ENCODE measurements at regions not wholly inside any gene's neighbourhood (a gene's known extent, or its start where the extent isn't known, plus 50 kb on each side); places are given as distances from the start of the nearest gene placed in this dataset.

DNA sequence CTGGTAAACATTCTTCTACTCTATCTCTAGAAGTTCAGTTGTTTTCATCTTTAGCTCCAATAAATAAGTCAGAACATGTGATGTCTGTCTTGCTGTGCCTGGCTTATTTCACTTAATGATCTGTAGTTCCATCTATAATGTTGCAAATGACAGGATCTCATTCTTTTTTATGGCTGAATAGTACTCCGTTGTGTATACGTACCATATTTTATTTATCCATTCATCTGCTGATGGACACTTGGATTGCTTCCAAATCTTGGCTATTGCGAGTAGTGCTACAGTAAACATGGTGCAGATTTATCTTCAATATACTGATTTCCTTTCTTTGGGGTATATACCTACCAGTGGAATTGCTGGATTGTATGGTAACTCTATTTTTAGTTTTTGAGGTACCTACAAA, 124.4 kb downstream of the ZNF33B start:
- no peaks in the 10 kb centered on the region for H3K27me3 ChIP-seq (ENCODE audit: control insufficient read depth, extremely low read depth, insufficient read depth, low read length)
- no peaks in the 10 kb centered on the region for H3K4me1 ChIP-seq (ENCODE audit: control insufficient read depth, extremely low read depth, insufficient read depth, low read length)
- no peak overlapping the region for H3K4me3 ChIP-seq (ENCODE audit: control insufficient read depth in 2 of 3, extremely low read depth in 1 of 3, insufficient read depth in 2 of 3, low read depth in 1 of 3, low read length in 3 of 3)
- DNase-seq (ENCODE audit: low read depth, low spot score) (no peak), FAIRE-seq (no peak)
- no peaks in the 10 kb centered on the region for H4K20me1 ChIP-seq (ENCODE audit: control insufficient read depth, extremely low read depth, insufficient read depth, low read length)
- no peak overlapping the region for H3K9ac ChIP-seq (ENCODE audit: control insufficient read depth, extremely low read depth, insufficient read depth, low read length)
- no peaks in the 10 kb centered on the region for H3K79me2 ChIP-seq (ENCODE audit: control insufficient read depth, insufficient read depth, low read length)
- H3K27ac ChIP-seq (ENCODE audit: control insufficient read depth, insufficient read depth, low read length): no peak overlapping the region
- dilution Hi-C loops (cut with MboI; ENCODE audit: extremely low pct_ligation_motif_present, low sequenced_read_pairs): no loop called here
- H3K9me3 ChIP-seq (ENCODE audit: control insufficient read depth, low read depth, low read length): peaks cover 17% of the 10 kb centered on the region
- no peak overlapping the region for H2AFZ ChIP-seq (ENCODE audit: control insufficient read depth, low read length)
- TF ChIP-seq EZH2 (IDR thresholded peaks at IDR 0.05; ENCODE audit: low read length): no peak
- TF ChIP-seq, protein P1, sequence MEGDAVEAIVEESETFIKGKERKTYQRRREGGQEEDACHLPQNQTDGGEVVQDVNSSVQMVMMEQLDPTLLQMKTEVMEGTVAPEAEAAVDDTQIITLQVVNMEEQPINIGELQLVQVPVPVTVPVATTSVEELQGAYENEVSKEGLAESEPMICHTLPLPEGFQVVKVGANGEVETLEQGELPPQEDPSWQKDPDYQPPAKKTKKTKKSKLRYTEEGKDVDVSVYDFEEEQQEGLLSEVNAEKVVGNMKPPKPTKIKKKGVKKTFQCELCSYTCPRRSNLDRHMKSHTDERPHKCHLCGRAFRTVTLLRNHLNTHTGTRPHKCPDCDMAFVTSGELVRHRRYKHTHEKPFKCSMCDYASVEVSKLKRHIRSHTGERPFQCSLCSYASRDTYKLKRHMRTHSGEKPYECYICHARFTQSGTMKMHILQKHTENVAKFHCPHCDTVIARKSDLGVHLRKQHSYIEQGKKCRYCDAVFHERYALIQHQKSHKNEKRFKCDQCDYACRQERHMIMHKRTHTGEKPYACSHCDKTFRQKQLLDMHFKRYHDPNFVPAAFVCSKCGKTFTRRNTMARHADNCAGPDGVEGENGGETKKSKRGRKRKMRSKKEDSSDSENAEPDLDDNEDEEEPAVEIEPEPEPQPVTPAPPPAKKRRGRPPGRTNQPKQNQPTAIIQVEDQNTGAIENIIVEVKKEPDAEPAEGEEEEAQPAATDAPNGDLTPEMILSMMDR (optimal IDR thresholded peaks at IDR 0.05 in 1 of 3, IDR thresholded peaks at IDR 0.05 in 1 of 3, conservative IDR thresholded peaks at IDR 0.05 in 1 of 3; ENCODE audit: extremely low read depth in 1 of 3, insufficient read depth in 2 of 3, low read length in 3 of 3): no peak
- H3K36me3 ChIP-seq (ENCODE audit: control insufficient read depth in 2 of 2, extremely low read depth in 1 of 2, insufficient read depth in 2 of 2, low read length in 2 of 2): no peaks in the 10 kb centered on the region
- no peak overlapping the region for H3K4me2 ChIP-seq (ENCODE audit: control insufficient read depth, extremely low read depth, insufficient read depth, low read depth, low read length)
- no peaks in the 10 kb centered on the region for H3K9me1 ChIP-seq (ENCODE audit: control insufficient read depth, extremely low read depth, insufficient read depth, low read length)

DNA sequence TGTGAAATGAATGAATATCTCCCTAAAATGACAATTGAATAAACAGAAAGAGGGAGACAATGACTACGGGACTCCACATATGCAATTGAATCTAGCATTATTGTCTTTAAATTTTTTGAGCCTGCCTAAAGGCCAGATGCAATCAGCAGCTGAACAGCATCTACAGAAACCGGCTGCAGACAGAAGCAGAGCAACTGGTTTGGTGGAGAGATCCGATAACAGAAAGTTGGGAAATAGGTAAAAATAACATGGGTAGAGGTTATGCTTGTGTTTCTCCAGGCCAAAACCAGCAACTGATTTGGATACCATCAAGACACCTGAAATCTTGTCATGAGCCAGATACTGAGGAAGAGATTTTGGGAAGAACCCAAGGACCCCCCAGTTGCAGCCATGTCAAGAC, 146.6 kb downstream of the ZNF33B start:
- Histone ChIP-seq H4K20me1 (ENCODE audit: control insufficient read depth, extremely low read depth, insufficient read depth, low read length) (no peaks in the 10 kb centered on the region), H3K79me2 (ENCODE audit: control insufficient read depth, insufficient read depth, low read length) (no peaks in the 10 kb centered on the region), H3K4me2 (ENCODE audit: control insufficient read depth, extremely low read depth, insufficient read depth, low read depth, low read length) (no peak overlapping the region), H2AFZ (ENCODE audit: control insufficient read depth, low read length) (no peak overlapping the region), H3K9me1 (ENCODE audit: control insufficient read depth, extremely low read depth, insufficient read depth, low read length) (no peaks in the 10 kb centered on the region), H3K9ac (ENCODE audit: control insufficient read depth, extremely low read depth, insufficient read depth, low read length) (no peak overlapping the region), H3K9me3 (ENCODE audit: control insufficient read depth, low read depth, low read length) (no peaks in the 10 kb centered on the region), H3K36me3 (ENCODE audit: control insufficient read depth in 2 of 2, extremely low read depth in 1 of 2, insufficient read depth in 2 of 2, low read length in 2 of 2) (no peaks in the 10 kb centered on the region), H3K27ac (ENCODE audit: control insufficient read depth, insufficient read depth, low read length) (no peak overlapping the region), H3K4me3 (ENCODE audit: control insufficient read depth in 2 of 3, extremely low read depth in 1 of 3, insufficient read depth in 2 of 3, low read depth in 1 of 3, low read length in 3 of 3) (no peak overlapping the region), H3K27me3 (ENCODE audit: control insufficient read depth, extremely low read depth, insufficient read depth, low read length) (no peaks in the 10 kb centered on the region), H3K4me1 (ENCODE audit: control insufficient read depth, extremely low read depth, insufficient read depth, low read length) (no peaks in the 10 kb centered on the region)
- no peak for FAIRE-seq
- DNase-seq (ENCODE audit: low read depth, low spot score): no peak
- TF ChIP-seq EZH2 (IDR thresholded peaks at IDR 0.05; ENCODE audit: low read length): no peak
- TF ChIP-seq, protein P1 (optimal IDR thresholded peaks at IDR 0.05 in 1 of 3, IDR thresholded peaks at IDR 0.05 in 1 of 3, conservative IDR thresholded peaks at IDR 0.05 in 1 of 3; ENCODE audit: extremely low read depth in 1 of 3, insufficient read depth in 2 of 3, low read length in 3 of 3): no peak
- dilution Hi-C loops (cut with MboI; ENCODE audit: extremely low pct_ligation_motif_present, low sequenced_read_pairs): no loop called here
